Keratinocyte (primary cell): ENCODE measurements at regions not wholly inside any gene's neighbourhood (a gene's known extent, or its start where the extent isn't known, plus 50 kb on each side); places are given as distances from the start of the nearest gene placed in this dataset.

Source experiments
- CTCF ChIP-seq, 3 experiments: IDR thresholded peaks in 1 of 3; conservative IDR thresholded peaks in 1 of 3; optimal IDR thresholded peaks in 1 of 3; 2 replicates in 2 of 3; 3 replicates in 1 of 3; pipeline versions ENCODE3 to v1.5.1; 2011; ENCODE audit warnings: low read length in 3 of 3, mild to moderate bottlenecking in 3 of 3, moderate library complexity in 2 of 3, control low read depth in 1 of 3, inconsistent platforms in 1 of 3; ENCODE audit not compliant: insufficient read depth in 2 of 3; ENCODE audit errors: extremely low read depth in 1 of 3
- EZH2 ChIP-seq: IDR thresholded peaks from one replicate; pipeline ENCODE4 v1.6.1; 2012; ENCODE audit warnings: inconsistent platforms, mild to moderate bottlenecking, low read length, moderate library complexity

- no peak for TF ChIP-seq CTCF (optimal IDR thresholded peaks at IDR 0.05 in 1 of 3, IDR thresholded peaks at IDR 0.05 in 1 of 3, conservative IDR thresholded peaks at IDR 0.05 in 1 of 3; ENCODE audit: extremely low read depth in 1 of 3, insufficient read depth in 2 of 3, low read length in 3 of 3)
- TF ChIP-seq EZH2 = no peak
Measured at GRCh38 chr11:33987545-33987944, 64.0 kb upstream of the CAPRIN1 start.
